ENCODE measurements at regions not wholly inside any gene's neighbourhood (a gene's known extent, or its start where the extent isn't known, plus 50 kb on each side); places are given as distances from the start of the nearest gene placed in this dataset.
"Not testable (repeated sequence)": the region's sequence is repeated elsewhere in the genome, so short reads cannot be mapped to it uniquely, and the experiment has no call there.

- DNase-seq = peak in 2 of 5 experiments; percentile 24 to 38
Observed at GRCh38 chr20:12925210-12925755, 83.5 kb upstream of the SPTLC3 start.

- DNase-seq = no peak
Observed at GRCh38 chr20:12925863-12926793, 82.6 kb upstream of the SPTLC3 start.

GRCh38 chr20:12927489-12927888 is 81.3 kb upstream of the SPTLC3 start:
- no peak for DNase-seq

- no peak for DNase-seq
Observed at GRCh38 chr20:12928358-12928754, 80.4 kb upstream of the SPTLC3 start.

GRCh38 chr20:12928755-12929401 is 79.9 kb upstream of the SPTLC3 start:
- DNase-seq = peak in 2 of 5 experiments; percentile 11 to 18

GRCh38 chr20:12936020-12936419 is 72.8 kb upstream of the SPTLC3 start:
- DNase-seq = no peak

GRCh38 chr20:12936524-12936923 is 72.2 kb upstream of the SPTLC3 start:
- no peak for DNase-seq

GRCh38 chr20:12941025-12941424 is 67.7 kb upstream of the SPTLC3 start:
- DNase-seq = no peak

- DNase-seq = no peak
Observed at GRCh38 chr20:12942123-12942522, 66.6 kb upstream of the SPTLC3 start.

- no peak for DNase-seq
Observed at GRCh38 chr20:12946789-12947188, 62.0 kb upstream of the SPTLC3 start.

- no peak for DNase-seq
Observed at GRCh38 chr20:12947691-12948090, 61.1 kb upstream of the SPTLC3 start.

GRCh38 chr20:12949429-12949980 is 59.3 kb upstream of the SPTLC3 start:
- DNase-seq = no peak

- DNase-seq = not testable (repeated sequence)
Observed at GRCh38 chr20:12954254-12954653, 54.5 kb upstream of the SPTLC3 start.

- no peak for DNase-seq
Observed at GRCh38 chr20:12955611-12956010, 53.2 kb upstream of the SPTLC3 start.

- DNase-seq = no peak
Observed at GRCh38 chr20:12956303-12956702, 52.5 kb upstream of the SPTLC3 start.

- no peak for DNase-seq
Observed at GRCh38 chr20:12957968-12958367, 50.8 kb upstream of the SPTLC3 start.
